HL-60 (cell line): ENCODE measurements at regions not wholly inside any gene's neighbourhood (a gene's known extent, or its start where the extent isn't known, plus 50 kb on each side); places are given as distances from the start of the nearest gene placed in this dataset.

Experiments used
- POLR2AphosphoS5 ChIP-seq: IDR thresholded peaks from 2 replicates; pipeline ENCODE4 v1.6.1; 2012; ENCODE audit warnings: low read depth
- TF ChIP-seq, protein P1 (sequence below): IDR thresholded peaks from one replicate; pipeline ENCODE4 v1.5.1; 2011; ENCODE audit warnings: low read length, control low read depth, inconsistent platforms; ENCODE audit not compliant: insufficient read depth

DNA sequence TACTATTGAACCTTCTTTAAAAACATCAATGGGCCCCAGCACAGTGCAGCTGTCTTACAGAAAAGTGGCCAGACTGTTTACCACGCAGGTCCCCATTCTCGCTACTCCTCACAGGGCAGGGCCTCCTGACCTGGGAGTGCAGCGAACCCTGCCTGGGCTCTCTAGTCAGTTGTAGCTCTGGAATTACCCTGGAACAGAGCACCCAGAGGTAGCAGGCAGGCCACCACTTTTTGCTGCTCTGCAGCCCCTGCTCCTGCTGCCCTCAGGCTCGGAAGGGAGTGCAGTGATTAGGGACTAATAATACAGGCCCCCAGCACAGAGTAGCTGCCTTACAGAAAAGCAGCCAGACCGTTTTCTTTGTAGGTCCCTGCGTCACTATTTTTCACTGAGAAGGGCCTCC, 1563.0 kb downstream of the SUCLG1 start:
- TF ChIP-seq, protein P1, sequence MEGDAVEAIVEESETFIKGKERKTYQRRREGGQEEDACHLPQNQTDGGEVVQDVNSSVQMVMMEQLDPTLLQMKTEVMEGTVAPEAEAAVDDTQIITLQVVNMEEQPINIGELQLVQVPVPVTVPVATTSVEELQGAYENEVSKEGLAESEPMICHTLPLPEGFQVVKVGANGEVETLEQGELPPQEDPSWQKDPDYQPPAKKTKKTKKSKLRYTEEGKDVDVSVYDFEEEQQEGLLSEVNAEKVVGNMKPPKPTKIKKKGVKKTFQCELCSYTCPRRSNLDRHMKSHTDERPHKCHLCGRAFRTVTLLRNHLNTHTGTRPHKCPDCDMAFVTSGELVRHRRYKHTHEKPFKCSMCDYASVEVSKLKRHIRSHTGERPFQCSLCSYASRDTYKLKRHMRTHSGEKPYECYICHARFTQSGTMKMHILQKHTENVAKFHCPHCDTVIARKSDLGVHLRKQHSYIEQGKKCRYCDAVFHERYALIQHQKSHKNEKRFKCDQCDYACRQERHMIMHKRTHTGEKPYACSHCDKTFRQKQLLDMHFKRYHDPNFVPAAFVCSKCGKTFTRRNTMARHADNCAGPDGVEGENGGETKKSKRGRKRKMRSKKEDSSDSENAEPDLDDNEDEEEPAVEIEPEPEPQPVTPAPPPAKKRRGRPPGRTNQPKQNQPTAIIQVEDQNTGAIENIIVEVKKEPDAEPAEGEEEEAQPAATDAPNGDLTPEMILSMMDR = no peak
- no peak for TF ChIP-seq POLR2AphosphoS5
